Right atrium auricular region (tissue), 2 donors: ENCODE measurements at regions not wholly inside any gene's neighbourhood (a gene's known extent, or its start where the extent isn't known, plus 50 kb on each side); places are given as distances from the start of the nearest gene placed in this dataset.

ENCODE experiments used
- DNase-seq: peaks from one replicate; pipeline ENCODE4 v3.0.0-alpha.2; 2019; ENCODE audit warnings: low spot score
- H3K27ac ChIP-seq, 2 donors: fragments of 200-600 bp; sonication (generic); 1 replicate in 1 of 2; 2 replicates in 1 of 2; pipeline ENCODE4 v1.5.1; 2016 to 2019
- H3K27me3 ChIP-seq, 2 donors: fragments of 200-600 bp; sonication (generic); one replicate each; pipeline versions ENCODE4 v1.5.1 to v1.6.0; 2017 to 2019
- H3K36me3 ChIP-seq: fragments of 200-600 bp; sonication (generic); one replicate; pipeline ENCODE4 v1.5.1; 2016
- H3K4me1 ChIP-seq, 2 donors: fragments of 200-600 bp; sonication (generic); one replicate each; pipeline versions ENCODE4 v1.5.1 to v1.6.0; 2017 to 2019
- H3K4me3 ChIP-seq, 2 donors: fragments of 200-600 bp; sonication (generic); 1 replicate in 1 of 2; 2 replicates in 1 of 2; pipeline ENCODE4 v1.5.1; 2017 to 2019; ENCODE audit warnings: mild to moderate bottlenecking in 1 of 2, moderate library complexity in 1 of 2
- H3K9me3 ChIP-seq, 2 donors: fragments of 200-600 bp; sonication (generic); one replicate each; pipeline ENCODE4 v1.5.1; 2019
- TF ChIP-seq, protein P1 (sequence below), 2 donors: fragments of 200-600 bp; sonication (generic); IDR thresholded peaks; one replicate each; pipeline ENCODE4 v1.5.1; 2019; ENCODE audit warnings: antibody characterized with exemption in 2 of 2

DNA sequence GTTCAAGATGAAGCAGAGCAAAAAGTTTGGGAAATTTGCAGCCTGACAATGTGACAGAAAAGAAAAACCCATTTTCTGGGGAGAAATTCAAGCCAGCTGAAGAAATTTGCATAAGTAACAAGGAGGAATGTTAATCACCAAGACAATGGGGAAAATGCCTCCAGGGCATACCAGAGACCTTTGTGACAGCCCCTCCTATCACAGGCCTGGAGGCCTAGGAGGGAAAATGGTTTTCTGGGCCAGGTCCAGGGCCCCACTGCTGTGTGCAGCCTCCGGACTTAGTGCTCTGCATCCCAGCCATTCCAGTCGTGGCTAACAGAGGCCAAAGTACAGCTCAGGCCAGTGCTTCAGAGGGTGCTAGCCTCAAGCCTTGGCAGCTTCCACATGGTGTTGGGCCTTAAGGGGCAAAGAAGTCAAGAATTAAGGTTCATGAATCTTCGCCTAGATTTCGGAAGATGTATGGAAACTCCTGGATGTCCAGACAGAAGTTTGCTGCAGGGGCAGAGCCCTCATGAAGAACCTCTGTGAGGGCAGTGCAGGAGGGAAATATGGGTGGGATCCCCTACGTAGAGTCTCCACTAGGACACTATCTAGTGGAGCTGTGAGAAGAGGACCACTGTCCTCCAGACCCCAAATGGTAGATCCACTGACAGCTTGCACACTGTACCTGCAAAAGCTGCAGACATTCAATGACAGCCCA is 314.1 kb upstream of the TRIB2 start:
- Histone ChIP-seq H3K4me1 (no peaks in the 10 kb centered on the region), H3K4me3 (no peak overlapping the region), H3K27me3 (no peaks in the 10 kb centered on the region), H3K36me3 (no peaks in the 10 kb centered on the region), H3K27ac (no peak overlapping the region), H3K9me3 (no peaks in the 10 kb centered on the region)
- TF ChIP-seq, protein P1, sequence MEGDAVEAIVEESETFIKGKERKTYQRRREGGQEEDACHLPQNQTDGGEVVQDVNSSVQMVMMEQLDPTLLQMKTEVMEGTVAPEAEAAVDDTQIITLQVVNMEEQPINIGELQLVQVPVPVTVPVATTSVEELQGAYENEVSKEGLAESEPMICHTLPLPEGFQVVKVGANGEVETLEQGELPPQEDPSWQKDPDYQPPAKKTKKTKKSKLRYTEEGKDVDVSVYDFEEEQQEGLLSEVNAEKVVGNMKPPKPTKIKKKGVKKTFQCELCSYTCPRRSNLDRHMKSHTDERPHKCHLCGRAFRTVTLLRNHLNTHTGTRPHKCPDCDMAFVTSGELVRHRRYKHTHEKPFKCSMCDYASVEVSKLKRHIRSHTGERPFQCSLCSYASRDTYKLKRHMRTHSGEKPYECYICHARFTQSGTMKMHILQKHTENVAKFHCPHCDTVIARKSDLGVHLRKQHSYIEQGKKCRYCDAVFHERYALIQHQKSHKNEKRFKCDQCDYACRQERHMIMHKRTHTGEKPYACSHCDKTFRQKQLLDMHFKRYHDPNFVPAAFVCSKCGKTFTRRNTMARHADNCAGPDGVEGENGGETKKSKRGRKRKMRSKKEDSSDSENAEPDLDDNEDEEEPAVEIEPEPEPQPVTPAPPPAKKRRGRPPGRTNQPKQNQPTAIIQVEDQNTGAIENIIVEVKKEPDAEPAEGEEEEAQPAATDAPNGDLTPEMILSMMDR (IDR thresholded peaks at IDR 0.05): no peak
- no peak for DNase-seq

GRCh38 chr2:12404497-12404896 is 312.2 kb upstream of the TRIB2 start:
- H3K27me3 ChIP-seq: no peaks in the 10 kb centered on the region
- TF ChIP-seq, protein P1 (IDR thresholded peaks at IDR 0.05): no peak
- H3K4me1 ChIP-seq: no peaks in the 10 kb centered on the region
- no peak overlapping the region for H3K27ac ChIP-seq
- no peak overlapping the region for H3K4me3 ChIP-seq
- H3K9me3 ChIP-seq: no peaks in the 10 kb centered on the region
- no peaks in the 10 kb centered on the region for H3K36me3 ChIP-seq
- DNase-seq: no peak

GRCh38 chr2:12407160-12407559 is 309.6 kb upstream of the TRIB2 start:
- no peak overlapping the region for H3K27ac ChIP-seq
- no peaks in the 10 kb centered on the region for H3K4me1 ChIP-seq
- TF ChIP-seq, protein P1 (IDR thresholded peaks at IDR 0.05): no peak
- no peaks in the 10 kb centered on the region for H3K36me3 ChIP-seq
- H3K9me3 ChIP-seq: peaks cover 0 to 9% of the 10 kb centered on the region in 2 donors
- H3K27me3 ChIP-seq: no peaks in the 10 kb centered on the region
- H3K4me3 ChIP-seq: no peak overlapping the region
- DNase-seq: no peak

DNA sequence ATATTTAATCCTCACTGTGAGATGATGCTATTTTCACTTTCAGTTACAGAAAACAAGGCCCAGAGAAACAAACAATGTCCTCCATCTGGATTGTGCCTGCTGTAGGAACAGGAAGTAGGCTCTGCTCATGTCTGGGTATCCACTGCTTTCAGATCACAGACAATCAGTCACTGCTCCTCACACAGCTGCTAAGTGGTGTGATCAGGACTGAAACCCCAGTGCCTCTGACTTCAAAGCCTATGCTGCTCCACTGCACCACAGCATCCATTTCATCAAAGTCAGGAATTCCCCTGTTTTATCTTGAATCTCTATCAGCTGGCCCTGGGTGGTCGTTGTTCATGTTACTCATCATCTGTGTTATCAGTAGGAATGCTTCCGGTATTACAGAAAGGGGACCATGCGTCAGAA is 303.8 kb upstream of the TRIB2 start:
- no peak overlapping the region for H3K4me3 ChIP-seq
- no peak overlapping the region for H3K27ac ChIP-seq
- no peaks in the 10 kb centered on the region for H3K36me3 ChIP-seq
- H3K27me3 ChIP-seq: no peaks in the 10 kb centered on the region
- TF ChIP-seq, protein P1 (IDR thresholded peaks at IDR 0.05): no peak
- DNase-seq: no peak
- H3K4me1 ChIP-seq: no peaks in the 10 kb centered on the region
- H3K9me3 ChIP-seq: peaks cover 0 to 13% of the 10 kb centered on the region in 2 donors

DNA sequence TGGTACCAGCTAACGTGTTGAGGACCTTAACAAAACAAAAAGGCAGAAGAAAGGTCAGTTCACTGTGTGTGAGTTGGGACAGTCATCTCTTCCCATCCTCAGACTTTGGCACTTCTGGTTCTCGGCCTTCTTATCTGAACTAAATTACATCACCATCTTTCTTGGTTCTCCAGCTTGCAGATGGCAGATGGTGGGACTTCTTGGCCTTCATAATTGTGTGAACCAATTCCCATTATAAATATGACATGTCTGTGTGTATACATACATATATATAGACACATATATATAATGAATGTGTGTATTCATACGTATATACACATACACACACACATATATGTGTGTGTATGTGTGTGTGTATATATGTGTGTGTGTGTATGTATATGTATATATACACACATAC is 301.2 kb upstream of the TRIB2 start:
- DNase-seq: no peak
- Histone ChIP-seq H3K36me3 (no peaks in the 10 kb centered on the region), H3K27me3 (no peaks in the 10 kb centered on the region), H3K9me3 (peaks cover 0 to 13% of the 10 kb centered on the region in 2 donors), H3K4me1 (no peaks in the 10 kb centered on the region), H3K4me3 (no peak overlapping the region), H3K27ac (no peak overlapping the region)
- TF ChIP-seq, protein P1 (IDR thresholded peaks at IDR 0.05): no peak

DNA sequence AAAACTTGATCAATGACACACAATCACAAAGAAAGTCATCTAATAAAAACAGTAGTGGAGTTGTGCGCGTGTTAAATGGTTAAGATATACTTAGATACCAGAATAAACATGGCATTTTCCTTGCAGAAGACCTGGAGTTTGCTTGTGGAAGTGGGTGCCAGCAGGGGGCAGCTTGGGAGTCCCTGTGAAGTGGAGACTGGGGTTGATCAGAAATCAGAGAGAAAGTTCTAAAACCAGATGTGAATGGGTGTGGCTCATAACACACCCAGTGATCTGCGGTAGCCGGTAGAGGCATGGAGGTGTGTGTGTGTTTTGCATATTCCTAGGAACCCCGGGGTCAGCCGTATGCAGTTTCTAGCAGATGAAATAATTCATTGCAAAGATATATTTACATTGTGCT is 300.1 kb upstream of the TRIB2 start:
- TF ChIP-seq, protein P1 (IDR thresholded peaks at IDR 0.05): peak; percentile 39 to 61
- peak; percentile 64 for DNase-seq
- no peak overlapping the region for H3K27ac ChIP-seq
- H3K27me3 ChIP-seq: no peaks in the 10 kb centered on the region
- no peaks in the 10 kb centered on the region for H3K4me1 ChIP-seq
- H3K9me3 ChIP-seq: peaks cover 0 to 7% of the 10 kb centered on the region in 2 donors
- H3K4me3 ChIP-seq: no peak overlapping the region
- H3K36me3 ChIP-seq: no peaks in the 10 kb centered on the region
